HG03280 (cell line): ENCODE measurements at regions not wholly inside any gene's neighbourhood (a gene's known extent, or its start where the extent isn't known, plus 50 kb on each side); places are given as distances from the start of the nearest gene placed in this dataset.
"Not testable (repeated sequence)": the region's sequence is repeated elsewhere in the genome, so short reads cannot be mapped to it uniquely, and the experiment has no call there.

Experiments used
- ATAC-seq: cut with Tn5 transposase; IDR thresholded peaks from one replicate; pipeline ENCODE4 v1.9.1; 2021; ENCODE audit warnings: mild to moderate bottlenecking, moderate library complexity; ENCODE audit not compliant: unreplicated experiment

DNA sequence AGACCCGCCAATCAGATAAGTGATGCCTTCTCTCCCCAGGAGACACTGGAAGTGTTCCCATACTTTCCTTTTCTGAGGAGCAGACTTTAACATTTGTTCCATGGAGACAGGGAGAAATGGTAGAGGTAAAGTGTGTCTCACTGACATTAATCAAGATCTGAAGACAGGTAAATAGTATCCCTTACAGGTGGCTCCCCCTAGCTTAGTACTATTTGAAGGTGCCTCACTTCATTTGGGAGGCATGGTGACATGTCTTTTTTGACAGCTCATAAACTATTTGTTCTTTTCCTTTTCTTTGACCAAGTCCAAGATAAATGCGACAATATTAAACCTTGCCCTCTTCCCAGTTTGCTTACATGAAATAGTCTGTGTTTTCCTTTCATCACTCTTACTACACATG lies 485.6 kb upstream of the IL12A start:
- ATAC-seq: no peak

DNA sequence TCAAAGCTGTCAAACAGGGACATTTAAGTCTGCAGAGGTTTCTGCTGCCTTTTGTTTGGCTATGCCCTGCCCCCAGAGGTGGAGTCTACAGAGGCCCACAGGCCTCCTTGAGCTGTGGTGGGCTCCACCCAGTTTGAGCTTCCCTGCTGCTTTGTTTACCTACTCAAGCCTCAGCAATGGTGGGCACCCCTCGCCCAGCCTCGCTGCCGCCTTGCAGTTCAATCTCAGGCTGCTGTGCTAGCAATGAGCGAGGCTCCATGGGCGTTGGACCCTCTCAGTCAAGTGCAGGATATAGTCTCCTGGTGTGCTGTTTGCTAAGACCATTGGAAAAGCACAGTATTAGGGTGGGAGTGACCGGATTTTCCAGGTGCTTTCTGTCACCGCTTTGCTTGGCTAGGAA lies 477.6 kb upstream of the IL12A start:
- not testable (repeated sequence) for ATAC-seq

DNA sequence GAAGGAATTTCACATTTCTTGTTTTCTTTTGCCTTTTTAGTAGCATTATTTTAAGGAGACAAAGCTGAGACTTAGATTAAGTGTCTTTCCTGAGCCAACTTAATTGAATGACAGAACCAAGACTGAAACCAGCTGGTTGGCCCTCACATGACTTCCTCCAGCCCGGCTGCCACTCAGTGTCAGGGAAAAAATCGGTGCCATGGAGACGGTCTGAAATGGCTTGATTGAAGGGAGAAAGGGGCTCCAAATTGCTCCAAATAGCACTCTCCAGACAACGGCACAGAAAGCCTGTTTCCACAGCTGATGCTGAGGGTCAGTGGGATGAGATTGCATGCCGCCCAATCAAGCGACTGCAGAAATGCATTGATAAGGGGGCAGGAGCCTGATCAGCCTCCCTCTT lies 475.2 kb upstream of the IL12A start:
- ATAC-seq: no peak

DNA sequence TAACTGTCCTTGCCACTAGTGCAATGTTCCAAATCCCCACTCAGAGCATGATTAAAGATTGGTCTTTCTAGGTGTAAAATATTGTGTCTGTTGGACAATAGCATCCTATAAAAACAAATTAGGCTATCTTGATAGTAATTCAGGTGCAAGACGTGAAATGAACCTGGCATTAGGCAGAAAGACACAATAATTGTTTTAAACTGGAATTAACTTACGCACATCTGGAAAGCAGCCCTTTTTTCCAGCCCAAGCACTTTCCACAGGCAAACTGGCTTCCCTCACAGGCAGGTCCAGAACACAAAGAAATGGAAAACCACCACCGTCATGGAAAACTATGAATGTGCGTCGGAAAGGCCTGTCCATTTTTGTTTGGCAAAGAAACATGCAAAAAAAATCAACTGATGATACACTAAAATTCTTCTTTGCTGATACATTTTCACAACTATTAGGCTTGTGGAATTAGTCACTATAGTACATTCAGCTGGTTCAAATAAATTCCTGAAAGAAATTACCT lies 474.7 kb upstream of the IL12A start:
- no peak for ATAC-seq

DNA sequence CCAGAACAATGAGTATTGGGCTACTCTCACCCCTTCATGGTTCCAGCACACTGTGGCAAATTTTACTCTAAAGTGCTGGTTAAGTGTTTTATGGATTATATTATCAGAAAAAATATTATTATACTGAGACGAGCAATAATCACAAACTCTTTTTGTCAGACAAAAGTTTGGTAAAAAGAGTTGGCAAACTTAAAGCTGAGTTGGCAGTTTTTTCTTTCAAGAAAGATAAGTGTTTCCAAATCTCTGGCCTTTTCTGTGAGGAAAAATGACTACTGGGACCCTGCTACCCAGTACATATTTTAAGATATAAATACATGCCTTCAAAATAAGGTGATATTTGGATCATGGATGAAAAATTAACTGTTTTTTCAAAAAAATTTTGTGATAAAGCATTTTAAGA lies 471.5 kb upstream of the IL12A start:
- no peak for ATAC-seq

DNA sequence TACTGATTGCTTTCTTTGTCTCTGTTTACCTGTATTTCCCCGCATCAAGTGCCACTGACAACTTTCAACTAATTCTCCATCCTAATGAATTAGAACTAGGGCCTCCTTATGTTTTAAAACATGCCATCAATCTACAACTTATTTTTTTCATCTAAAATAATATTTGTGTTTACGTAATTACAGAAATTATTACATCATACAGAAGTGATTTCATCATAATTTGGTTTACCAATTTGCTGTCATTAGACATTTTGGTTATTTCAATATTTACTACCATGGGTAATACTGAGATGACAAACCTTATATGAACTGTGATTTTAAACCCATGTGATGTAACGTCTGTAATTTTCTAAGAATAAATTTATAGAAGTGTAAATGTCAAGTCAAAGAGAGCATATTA lies 468.0 kb upstream of the IL12A start:
- no peak for ATAC-seq

DNA sequence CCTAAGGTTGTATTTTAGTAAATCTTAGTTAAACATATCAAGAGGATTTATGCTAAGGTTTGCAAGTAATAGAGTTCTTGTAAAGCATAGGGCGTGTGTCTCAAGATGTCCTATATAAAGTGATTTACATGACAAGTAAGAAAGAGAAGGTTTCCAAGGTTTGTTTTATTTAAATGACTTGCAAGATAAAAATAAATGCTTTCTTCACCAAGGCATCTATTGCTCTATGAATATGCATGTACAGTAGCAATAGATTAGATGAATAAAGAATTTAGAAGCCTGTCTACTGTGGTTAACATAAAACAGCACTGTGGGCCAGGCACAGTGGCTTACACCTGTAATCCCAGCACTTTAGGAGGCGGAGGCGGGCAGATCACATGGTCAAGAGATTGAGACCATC lies 466.4 kb upstream of the IL12A start:
- ATAC-seq: no peak

DNA sequence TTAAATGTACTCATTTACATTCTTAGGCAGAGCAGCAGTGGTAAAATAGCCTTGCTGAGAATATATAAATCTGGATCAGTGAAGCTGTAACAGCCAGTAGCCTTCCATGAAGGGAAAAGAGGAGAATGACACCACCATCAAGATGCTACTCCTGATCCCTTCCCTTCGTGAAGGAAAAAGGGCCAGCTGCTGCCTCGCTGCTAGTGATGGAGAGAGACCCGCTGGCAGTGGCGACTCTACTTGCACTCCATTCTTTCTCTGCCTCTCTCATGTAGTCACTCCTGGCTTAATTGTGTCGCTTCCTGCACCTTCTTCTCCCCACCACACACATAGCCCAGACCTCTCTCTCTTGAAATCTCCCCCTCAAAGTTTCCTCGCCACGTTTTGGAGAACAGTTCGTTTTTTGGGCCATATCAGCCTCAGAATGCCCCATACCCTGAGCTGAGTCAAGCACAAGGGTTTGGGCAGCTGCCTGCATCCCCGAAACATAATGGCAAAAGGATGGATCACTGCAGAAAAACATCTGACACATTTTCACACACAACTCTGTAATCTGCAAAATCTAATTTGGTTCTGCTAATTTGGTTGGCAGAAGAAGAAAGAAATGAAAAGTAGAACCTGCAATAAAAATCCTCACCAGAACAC lies 460.3 kb upstream of the IL12A start:
- no peak for ATAC-seq

DNA sequence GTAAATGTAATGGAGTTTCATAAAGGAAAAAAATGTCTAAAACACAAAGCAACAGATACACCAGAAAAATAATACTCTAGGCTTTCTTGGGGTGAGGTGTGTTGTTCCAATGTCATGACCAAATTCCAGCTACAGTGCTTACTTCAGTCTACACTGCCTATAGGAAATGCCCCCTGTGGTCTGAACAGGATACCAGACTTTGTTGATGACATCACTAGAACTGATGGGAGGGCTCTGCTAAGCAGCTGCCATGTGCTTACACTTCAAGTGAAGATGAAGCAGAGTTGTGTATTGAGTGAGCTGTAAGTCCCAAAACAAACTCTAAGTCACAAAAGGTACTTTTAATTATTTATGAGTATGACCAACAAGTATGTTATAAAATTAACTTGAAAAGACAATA lies 456.1 kb upstream of the IL12A start:
- no peak for ATAC-seq

DNA sequence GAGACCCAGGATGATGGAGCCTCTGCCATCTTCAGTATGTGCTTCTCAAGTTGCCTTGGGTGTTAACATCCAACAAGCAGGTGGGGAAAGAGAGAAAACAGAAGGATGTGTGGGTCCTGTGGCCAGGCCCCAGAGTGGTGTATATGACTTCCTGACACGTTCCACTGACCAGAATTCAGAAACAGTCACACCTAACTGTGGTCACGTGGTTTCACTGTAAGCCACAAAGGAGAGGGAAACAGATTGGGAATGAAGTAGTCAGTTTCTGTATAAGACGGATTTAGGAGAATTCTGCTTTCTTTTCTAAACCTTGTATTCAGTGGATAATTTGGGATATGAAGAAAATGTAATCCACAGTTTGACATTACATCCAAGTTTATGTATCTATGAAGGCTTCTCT lies 454.1 kb upstream of the IL12A start:
- no peak for ATAC-seq

DNA sequence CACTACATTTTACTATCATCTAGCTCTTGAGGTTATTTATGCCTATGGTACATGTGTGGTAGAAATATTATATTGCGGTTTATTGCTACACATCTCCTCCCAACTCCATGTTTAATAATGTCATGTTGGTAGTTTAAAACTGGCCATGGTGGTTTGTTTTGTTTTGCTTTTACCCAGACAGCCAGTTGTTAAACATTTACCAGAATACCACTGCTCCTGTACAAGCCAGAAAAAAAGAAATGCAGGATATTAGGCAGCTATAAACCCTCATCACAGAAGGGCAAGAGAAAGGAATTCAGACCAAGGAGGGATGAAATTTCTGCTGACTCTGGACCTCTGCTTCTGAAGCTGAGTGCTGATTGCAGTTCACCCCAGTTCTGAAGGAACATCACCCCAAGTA lies 451.8 kb upstream of the IL12A start:
- no peak for ATAC-seq

DNA sequence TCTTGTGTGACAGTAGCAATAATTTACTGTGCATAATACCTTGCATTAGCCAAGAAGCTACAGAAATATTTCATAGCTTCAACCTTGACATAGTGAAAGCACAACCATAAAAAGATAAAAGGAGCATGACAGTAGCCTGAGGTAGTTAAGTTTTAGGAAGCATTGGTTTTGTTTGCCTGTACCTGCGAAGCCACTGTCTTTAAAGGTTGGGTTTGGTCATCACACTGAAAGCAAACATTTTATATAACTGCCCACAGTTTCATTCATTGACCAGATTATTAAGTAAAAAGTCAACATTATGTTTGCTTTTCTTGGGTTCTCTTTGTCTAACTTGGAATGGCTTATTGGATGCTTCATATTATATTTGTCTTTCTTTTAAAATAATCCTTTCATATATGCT lies 450.1 kb upstream of the IL12A start:
- no peak for ATAC-seq

DNA sequence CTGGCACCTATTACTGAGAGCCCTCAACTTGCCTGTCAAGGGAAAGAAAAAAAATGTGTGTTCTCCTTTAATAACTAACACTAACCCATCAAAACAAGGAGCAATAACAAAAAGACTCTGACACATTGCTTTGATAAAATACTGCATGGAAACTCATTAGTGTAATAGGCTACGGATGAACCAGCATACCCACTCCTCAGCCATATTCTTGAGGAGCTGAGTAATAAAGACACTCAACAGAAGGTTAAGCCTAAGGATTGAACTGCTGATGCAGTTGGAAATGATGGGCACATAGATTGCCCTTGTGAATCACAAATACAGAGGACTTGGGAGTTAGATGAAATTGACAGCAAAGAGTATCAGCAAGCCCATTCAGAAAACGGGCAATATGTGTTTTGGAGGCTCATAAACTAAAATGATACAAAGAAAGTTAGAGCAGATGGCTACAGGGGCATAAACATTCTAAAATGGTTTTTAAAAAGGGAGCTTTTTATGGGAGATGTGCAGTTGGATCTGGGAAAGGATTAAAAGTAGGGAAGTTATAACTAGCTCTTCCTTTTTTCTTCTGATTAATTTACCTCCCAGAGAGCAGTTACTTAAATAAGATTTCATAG lies 447.6 kb upstream of the IL12A start:
- ATAC-seq: no peak

DNA sequence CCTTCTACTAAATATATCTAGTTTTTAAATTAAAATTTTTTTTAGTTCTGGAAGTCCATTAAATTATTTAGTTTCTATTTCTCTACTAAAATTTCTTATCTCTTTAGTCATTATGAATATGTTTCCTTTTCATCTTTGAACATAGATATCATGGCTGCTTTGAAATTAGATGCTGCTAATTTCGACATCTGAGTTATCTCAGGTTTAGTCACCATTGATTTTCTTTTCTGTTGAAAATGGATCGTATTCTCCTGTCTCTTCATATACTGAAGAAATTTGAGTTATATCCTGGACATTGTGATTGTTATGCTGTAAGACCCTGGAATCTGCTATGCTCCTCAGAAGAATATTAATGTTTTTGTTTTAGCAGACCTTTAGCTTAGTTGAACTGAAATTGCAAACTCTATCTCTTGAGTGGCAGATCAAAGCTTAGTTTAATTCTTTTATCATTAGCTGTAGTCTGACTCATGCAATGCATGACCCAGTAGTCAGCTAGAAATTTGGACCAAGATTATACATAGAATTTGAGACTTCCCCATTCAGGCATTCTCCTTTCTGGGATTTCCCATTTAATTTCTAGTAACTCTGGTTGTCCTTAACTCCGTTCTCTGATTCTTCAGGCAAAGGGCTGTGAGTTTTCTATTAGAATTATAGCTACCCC lies 439.8 kb upstream of the IL12A start:
- ATAC-seq: no peak

DNA sequence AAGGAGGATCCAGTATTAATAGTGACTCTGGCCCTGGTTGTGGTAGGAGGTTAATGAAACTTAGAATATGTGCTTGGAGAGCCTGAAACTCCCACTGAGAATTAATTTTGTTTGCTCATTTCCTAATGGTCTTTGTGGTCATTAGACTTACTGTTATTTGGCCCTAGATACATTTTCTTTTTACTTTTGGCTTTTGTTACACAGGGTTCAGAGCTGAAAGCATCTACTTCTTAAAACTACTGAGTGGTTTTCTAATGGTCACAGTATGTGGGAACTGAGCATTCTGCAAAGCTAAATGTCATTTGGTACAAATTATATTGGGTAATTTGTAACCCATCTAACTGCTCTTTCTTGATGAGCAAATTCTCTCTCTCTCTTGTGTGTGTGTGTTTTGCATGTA lies 433.4 kb upstream of the IL12A start:
- no peak for ATAC-seq

DNA sequence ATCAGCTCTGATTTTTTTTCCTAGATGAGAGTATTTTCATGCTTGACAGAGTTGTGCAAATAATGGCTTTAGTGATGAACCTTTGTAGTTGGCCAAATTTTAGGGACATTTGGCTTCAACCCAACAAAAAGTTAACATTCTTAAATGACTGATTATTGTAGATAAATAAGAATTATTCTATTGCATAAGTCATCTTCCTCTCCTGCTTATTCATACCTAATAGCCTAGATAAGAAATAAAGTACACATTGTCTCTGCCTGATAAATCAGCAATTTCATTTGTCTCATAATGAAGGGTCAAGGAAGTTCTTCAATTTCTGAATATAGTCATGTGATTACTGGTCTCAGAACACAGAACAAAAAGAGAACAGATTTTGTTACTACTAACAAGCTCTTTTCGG lies 428.9 kb upstream of the IL12A start:
- no peak for ATAC-seq

DNA sequence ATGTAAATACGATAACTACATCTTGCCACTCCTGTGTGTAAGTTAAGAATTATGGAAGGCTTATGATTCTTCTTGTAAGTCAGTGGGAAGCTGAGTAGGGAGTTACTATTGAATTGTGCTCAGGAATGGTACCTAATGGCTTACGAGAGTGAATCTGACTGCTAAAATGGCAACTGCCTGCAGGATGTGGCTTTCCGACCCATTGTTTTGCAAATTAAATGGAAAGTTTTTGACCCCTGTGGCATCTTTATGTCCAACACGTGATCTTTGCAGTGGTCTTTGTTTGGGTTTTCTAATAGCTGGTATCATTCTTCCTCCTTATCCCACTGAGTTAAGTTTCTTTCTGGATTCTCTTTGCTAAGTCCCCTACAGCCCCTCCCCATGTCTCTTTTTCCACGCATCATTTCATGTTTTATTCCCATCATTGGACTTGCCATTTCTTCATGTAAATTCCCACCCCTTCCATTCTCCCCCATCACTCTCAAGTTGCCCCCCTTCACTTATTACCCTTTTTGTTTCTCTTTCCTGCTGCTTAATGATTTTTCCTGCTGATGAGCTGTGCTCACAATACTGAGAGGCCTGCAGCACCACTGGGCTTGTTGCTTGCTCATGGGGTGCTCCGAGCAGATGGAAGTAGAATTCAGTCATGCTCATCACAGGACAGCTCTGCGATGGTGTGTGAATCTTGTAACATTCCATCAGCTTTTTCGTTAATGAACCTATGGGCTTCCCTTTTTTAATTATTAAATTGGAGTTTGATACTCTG lies 428.2 kb upstream of the IL12A start:
- no peak for ATAC-seq

DNA sequence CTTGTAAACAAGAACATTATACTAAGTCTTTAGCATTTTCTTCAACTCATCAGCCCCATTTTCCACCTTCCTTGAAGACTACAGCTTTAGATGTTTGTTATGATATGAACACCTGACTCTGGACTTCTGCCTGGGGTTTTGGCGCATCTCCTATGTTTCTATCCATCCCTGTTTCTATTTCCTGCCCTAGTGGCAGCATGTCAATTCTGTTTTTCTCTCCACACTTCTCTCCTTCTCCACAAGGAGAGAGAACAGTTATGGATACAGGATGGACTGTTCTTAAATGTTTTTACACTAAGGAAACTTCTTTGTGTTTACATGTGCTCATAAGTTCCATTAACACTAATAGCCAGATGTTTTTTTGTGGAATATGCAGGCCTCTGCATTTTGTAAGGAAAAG lies 423.3 kb upstream of the IL12A start:
- ATAC-seq: no peak

DNA sequence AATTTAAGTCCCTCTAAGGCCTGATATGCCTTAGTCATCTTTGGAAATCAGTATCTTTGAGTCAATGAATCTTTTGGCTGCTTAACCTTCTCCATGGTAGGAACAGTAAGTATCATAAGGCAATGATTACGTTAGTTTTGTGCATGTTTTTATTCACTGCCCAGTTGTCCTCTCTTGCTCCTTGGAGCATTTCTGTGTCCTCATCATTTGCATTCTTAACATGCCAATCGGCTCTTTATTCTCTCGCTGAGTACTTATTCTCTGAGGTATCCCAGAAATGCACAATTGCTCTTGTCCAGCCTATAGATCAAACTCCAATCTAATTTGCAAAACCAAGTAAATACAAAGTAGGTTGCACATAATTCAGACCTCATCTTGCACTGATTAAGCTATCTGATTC lies 405.0 kb upstream of the IL12A start:
- ATAC-seq: no peak

DNA sequence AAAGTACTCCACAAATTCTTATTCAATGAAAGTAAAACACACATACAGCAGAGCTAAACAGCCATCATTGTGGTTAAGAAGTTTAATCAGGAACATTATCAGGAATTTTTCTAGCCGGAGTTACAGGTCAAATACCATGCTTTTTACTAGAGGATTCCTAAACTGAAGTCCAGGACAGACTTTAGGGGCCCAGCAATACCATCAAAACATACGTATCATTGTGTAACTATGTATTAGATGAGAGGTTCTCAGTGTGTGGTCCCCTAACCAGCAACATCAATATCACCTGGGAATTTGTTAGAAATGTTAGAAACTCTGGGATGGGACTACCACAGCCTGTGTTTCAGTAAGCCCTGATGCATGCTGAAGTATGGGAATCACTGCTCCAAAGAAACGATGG lies 404.2 kb upstream of the IL12A start:
- ATAC-seq: no peak

DNA sequence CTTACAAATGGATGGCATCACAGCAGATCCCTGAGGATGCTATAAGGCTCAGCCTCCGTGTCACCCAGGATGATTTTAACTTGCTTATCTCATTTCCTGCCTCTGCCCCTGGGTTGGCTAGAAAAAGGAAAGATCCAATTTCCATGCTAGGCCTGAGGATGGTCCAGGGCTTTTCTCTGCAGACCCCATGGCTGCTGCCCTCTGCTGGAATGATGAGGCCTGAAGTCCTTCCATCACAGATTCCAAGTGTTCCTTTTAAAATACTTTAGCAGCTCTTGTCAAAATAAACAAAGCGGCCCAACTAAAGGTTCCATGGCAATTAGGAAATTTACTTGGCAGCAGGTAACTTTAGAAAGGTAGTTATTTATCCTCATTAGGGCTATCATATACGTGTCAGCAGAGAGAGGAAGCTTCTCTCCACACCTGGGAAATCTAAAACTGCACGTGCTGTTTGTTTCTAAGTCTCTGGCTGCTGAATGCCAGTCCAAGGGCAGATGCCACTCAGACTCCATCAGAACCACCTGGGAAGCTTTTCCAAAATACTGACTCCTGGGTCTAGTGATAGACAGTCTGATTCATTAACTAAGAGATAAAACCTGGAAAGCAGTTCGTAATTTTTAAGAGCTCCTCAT lies 401.9 kb upstream of the IL12A start:
- no peak for ATAC-seq
